ENCODE measurements at regions not wholly inside any gene's neighbourhood (a gene's known extent, or its start where the extent isn't known, plus 50 kb on each side); places are given as distances from the start of the nearest gene placed in this dataset.

DNA sequence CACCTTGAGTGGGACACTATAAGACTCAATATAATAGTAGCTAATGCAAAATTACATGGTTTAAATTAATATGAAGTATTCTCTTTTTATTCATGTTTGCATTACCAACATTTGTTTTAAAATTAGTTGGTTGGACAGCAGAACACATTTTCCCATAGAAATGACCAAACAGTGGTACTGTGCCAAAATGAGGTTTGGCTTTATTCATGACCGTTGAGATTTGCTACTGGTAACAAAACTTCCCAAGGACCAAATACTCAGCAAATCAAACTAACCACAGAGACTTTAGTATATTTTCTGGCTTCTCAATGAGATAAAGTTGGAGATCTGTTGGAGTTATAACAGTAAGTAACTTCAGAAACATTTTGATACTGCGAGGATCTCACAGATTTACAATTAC, 637.8 kb upstream of the MEF2C start:
- no peak for DNase-seq

DNA sequence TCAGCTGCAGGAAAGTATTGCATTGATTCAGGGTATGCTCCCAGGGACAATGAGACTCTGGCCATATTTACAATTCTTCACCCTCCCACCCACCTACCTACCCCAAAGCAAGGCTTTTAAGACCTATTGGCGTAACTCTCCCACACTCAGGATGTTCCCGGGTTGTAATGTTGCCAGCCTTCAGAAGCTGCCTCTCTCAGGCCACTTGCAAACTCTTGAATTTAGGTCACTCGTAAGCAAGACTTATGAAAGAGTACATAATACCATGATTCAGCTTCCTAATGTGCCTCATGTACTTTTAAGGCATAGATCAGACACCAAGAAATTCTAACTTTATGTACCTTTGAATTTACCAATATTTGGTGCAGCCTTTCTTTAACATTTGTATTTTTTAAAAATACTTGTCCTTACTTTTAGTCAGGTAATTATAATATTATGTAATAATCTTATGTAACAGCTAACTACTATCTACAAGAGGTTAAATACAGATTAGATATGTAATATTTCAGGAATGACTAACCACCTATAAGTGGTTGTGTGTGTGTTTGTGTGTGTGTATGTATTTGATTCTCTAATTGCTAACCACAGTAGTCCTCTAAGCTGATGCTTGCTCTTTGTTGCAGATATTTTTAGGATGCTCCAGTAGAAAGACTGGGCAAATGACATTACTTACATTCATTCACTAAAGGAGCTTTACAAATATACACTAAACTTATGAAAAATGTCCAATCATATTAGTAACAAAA, 630.5 kb upstream of the MEF2C start:
- no peak for DNase-seq

DNA sequence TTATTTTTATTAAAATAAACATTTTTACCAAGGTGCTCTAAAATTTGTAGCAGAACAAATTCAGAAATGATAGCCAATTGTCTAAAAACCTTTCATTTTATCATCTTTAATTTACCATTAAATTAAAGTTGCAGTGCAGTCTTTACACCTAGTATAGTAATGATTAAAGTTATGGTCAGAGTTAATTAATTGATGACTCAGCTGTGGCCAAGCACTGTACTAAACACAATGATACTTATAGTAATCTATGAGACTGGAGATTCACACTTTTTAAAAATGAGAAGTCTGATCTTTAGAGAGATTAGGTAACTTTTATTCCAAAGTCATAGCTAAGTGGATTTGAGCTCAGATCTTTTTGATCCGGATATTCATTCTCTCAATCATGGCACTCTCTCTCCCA, 621.1 kb upstream of the MEF2C start:
- no peak for DNase-seq

DNA sequence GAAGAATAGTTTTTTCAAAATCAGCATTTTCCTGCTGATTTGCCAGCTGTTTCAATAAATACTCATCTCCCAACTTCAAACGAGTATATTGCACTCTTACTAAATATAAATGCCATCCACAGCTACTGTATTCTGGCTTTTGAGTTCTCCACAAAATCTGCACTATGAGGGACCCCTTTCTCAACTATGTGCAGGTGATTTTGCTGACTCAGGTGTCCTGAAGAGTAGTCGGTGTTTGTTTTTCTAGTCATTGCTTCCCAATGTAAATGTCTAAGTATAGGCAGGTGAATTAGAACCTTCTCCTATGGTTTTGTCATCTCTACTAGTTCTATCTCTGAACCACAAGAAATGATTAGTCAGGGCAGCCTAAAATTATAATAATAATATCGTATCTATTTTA, 616.8 kb upstream of the MEF2C start:
- no peak for DNase-seq

DNA sequence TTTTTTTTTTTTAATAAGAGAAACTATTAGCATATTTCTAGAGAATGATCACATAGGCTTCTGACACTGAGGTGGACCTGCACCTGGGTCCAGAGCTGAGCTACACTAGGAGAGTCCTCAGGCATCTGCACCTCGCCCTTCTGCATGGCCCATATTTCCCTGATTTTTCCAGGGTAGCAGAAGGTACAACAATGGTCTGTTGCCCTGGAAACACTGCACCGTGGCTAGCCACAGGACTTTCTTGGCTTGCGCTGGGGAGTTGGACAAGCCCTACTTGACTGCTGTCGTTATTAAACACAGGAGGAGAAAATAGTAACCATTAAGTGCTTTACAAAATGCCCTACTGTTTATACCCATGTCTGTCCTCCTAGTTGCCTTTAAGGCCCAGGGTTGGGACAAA, 615.7 kb upstream of the MEF2C start:
- DNase-seq = no peak

DNA sequence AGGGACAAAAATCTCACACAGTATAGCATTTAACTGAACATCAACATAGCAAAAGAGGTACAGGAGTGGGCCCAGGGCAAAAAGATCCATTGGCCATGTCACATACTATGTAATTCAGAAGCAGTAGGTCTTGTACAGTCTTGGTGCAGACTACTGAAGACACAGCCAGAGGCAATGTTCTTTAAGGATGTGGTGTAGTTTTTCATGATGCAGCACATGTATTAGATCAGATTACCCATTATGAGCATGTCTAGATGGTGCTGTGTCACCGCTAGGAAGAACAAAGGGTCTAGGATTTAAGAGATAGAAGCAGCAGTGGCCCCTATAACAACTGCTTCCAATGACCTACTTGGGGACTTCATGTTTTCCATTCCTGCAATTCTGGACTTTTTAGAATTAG, 610.4 kb upstream of the MEF2C start:
- DNase-seq = no peak

DNA sequence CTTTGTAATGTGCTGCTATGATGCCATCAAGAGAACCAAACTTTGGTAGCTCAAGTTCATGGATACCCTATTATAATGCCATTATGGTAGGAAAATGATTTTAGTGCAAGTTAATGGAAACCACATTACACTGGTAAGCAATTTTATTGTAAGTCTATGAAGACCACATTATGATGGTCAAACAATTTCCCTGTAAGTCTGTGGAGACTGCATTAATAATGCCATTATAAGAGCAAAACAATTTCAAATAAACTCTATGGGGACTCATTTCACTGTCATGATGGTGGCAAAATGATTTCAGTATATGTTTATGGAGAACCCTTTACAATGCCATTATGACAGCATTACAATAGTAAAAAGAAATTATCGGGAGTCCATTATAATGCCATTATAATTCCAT, 602.0 kb upstream of the MEF2C start:
- DNase-seq = no peak

DNA sequence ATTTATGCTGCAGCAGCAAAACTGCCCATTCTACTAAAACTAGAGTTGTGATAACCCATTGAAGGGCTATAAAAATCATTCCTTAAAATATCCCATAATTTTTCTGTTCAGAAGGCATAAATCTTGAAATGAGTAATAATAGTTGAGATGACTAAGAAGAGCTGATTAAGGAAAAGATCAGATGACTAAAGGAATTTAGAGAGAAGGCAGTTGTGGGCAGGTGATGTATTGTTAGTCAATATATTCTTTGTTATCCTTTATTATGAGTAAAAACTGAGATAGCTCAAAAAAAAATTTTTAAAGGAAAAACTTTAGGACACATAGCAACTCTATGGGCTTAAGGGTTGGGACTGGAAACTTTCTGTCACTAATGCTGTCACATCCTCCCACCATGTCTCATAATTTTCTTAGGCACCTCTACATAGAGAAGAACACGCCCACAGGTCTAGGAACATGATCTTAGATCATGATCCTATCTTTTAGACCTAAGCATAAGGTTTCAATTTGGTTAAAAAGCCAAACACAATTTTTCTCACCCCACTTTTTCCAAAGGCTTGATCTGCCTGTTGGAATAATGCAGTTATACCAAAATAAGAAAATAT, 597.5 kb upstream of the MEF2C start:
- DNase-seq = no peak

DNA sequence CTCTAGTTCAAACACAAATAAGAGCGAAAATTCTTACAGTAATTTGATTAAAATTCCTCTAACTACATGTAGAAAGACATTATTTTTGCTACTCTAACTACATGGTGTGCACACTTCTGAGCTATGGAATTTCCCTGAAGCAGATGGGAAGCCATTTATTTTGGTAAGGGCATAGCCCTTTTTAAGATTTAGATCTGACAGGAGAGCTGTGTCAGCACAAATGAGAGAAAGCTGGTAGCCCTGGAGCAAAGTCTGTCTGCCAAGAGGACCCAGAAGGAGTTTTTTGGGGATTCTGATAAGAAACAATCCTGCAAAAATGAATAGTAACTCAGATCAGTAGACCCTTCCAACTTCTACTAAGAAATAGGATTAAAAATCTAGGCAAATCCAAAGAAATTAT, 595.9 kb upstream of the MEF2C start:
- no peak for DNase-seq

DNA sequence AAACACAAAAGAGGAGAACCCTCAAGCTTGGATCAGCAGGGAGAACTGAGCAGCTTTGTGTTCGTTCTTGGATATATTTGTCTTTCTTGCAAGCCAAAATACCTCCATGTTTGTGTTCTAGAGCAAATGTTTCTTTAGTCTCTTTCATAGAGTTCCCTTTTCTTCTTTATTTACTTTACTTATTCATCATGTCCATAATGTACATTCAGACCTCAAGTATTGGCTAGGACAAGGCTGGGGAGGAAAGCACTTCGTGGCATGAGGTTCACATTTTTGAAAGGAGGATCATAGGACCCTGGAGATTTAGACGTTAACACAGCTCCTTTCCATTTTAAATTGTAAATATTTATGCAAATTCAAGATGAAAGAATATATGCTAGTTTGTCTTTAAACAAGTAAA, 590.2 kb upstream of the MEF2C start:
- no peak for DNase-seq

DNA sequence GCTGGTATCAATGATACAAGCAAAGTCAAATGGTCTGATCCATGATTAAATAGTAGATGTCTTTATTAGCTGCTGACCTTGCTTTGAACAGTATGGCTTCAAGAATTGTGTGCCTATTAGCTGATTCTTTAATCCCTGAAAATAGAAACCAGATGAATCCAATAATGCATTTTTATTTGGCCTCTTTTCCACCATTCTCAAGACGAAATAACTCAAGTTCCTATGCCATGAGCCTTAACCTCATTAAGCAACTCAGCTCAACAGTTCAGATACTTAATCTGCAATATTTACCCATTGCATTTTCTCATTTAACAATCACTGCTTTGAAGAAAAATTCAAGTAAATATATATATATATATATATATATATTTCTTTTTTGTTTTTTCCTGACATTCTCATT, 588.6 kb upstream of the MEF2C start:
- DNase-seq = no peak

DNA sequence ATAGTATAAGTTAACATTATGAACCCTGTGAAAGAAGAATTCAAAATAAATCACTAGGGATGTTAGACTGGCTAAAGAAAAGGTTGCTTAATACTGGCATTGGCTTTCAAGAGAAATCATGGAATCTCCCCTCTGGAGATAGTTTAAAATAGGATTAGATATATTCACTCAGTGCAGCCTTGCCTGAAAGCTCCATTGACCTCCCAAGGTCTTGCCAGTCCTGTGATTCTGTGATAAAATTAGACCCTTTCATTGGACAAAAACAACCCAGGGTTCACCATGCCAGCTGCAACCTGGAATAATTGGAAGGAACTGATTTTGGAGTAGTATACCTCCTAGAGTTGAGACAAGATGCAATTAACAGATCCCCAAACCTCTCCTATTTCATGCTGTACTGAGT, 588.1 kb upstream of the MEF2C start:
- DNase-seq = no peak

DNA sequence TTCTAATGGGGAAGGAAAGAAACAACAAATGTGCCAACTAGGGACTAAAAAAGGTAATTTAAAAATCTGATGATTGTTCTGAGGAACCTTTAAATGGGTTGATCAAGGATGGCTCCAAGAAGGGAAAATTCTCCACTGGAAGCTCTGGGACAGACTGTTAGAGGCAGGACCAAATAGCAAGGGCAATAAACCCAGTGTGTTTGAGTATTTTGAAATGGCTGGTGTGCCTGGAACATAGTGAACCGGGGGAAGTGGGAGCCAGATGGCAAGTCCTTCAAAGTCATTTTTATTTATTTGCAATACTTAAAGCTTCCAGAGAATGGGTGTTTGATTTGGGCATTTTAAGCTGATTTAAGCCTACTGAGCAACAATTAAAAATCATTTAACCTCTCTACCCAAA, 587.7 kb upstream of the MEF2C start:
- DNase-seq = no peak

DNA sequence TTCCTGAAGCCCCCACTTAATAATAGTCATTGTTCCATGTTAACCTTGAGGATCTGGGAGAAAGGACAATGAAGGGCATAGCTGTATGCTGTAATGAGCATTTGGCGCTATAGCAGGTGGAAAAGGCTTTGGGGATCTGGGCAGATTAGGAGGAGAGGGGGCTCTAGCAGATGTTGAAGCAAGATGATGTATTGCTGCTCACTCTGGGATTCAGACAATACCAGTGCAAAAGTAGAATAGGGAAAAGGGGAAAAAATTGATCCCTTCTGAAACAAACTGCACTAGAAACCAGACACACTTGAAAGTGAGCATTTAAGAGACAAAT, 575.3 kb upstream of the MEF2C start:
- DNase-seq = no peak

DNA sequence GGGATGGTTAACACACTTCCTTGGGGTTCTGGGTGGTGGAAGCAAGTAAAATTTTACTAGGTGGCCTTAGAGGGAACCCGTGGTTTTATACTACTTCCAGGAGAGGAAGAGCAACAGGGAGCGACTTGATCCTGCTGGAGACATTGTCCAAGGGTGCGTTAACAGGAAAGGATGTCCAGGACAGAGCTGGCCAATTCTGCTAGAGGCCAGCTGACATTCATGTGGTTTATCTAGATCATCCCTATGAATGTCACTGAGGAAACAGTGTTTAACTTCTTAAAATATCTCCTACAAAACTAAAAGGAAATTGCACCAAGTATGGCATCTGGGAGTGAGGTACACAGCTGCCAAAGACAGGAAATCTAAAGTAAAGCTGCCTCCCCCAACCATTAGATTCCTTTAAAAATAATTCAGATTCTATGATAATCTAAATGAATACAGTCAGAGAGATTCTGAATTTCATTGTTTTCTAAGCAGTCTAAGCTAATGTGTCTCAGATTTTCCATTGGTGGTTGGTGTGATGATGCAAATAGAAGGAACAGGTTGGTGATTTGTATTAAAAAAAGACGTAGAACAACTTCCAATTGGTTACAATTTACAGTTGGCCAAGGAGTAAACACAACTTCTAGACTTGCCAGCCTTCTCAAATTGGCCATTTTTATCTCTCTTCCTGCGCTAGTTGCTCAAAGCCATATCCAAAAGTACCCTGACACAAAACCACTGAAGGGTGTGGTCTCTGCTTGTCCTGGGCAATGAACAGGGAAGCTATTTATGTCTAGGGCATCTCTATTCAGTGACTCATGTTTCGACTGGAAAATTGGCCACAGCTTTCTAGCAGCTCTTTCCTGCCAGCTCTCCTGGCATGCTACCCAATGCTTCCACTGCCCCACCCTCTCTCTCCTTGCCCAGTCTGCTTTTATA, 574.7 kb upstream of the MEF2C start:
- DNase-seq = no peak

DNA sequence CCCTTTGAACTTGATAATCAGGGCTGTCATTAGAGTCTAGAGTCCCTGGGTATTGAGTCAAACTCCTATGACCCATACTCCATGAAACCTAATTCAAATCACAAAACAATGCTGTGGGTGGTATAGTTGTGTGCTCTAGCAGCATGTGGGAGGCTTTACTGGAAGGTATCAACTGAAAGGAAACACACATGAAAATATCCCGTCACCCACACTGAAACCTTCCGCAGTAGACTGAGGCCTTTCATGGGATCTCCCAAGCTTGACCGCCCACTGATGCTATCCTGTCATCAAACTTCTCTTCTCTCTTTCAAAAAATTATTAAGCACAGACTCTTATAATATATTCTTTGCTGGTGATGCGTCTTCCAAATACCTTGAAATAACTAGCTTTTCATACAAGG, 569.1 kb upstream of the MEF2C start:
- DNase-seq = no peak

DNA sequence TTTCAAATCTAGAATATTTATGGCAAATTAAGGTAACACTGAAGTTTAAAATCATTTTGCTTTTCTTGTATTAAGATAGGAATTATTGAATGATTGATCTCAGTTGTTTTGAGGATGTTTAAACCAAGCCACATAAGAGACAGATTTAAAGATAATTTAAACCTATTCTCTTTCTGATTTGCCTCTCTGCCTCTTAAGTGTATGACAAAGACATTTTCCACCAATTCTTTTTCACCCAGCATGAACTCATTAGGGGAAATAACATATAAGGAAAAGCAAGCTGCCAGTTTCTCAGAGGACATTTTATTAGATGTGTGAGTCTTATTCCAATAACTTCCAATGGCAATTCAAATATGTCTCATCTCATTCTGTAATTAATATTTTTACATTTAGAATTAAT, 568.3 kb upstream of the MEF2C start:
- DNase-seq = no peak

DNA sequence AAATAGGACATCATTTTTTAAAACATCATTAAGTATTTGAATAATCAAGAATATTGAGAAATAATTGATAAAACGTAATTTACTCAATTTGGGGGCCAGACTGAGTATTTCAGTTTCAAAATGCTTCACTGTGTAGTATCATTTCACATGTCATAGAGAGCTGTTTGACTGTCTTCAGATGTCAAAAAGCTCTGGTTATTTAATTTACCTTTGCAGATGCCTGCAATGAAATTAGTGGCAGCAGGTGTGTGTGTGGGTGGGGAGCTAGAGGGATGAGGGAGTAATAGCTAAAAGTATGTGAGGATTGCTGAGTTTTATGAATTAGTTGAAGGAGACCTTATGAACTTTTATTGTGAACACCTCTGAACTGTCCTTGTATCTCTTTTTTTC, 567.2 kb upstream of the MEF2C start:
- DNase-seq = no peak

DNA sequence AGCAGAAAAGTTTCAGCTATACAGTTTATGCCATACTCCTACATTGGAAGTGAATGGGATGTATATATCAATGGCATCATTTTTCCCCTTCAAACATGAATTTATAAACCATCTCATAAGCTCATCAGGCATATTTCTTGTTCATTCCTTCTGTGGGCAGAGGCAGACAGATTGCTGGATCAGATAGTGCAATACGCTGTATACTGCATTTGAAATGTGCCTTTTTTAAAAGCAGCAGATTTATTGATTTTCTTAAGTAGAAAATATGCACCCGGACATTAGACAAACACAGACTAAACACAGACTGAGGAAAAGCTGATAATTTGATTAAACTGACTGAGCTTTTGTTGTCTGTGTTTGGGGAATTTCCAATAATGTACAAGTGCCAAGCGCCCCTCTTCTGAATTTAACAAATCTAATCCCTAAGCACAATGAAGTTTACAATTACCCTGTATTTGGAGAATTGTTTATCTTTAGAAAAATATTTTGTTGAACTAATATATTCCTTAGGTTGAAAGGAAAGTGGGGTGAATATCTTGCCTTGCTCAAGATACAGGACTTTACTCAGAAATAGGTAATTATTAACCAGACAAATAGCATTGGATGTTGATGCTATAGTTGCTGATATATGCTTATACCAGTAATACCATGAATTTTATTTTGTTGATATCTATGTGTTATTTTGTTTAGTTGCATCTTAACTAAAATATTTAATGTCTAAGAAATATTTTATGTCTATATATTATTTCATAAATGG, 566.6 kb upstream of the MEF2C start:
- DNase-seq = no peak

DNA sequence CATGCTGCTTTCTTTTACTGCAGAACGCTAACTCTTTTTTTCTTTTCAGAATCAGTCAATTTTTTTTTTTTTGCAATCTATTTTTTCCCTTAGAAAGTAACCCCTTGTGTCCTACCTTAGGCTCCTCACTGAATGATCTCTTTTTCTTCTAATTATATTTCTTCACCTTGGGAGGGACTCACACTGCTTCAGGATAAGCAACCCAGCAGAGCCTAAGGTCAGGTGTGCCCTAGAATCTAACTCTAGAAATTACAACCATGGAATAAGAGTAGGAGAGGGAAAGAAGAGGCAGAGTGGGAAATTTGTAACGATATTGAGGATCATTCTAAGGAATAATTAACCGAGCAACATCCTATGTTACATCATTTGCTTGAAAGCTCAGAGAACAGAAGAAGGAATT, 564.0 kb upstream of the MEF2C start:
- DNase-seq = no peak

DNA sequence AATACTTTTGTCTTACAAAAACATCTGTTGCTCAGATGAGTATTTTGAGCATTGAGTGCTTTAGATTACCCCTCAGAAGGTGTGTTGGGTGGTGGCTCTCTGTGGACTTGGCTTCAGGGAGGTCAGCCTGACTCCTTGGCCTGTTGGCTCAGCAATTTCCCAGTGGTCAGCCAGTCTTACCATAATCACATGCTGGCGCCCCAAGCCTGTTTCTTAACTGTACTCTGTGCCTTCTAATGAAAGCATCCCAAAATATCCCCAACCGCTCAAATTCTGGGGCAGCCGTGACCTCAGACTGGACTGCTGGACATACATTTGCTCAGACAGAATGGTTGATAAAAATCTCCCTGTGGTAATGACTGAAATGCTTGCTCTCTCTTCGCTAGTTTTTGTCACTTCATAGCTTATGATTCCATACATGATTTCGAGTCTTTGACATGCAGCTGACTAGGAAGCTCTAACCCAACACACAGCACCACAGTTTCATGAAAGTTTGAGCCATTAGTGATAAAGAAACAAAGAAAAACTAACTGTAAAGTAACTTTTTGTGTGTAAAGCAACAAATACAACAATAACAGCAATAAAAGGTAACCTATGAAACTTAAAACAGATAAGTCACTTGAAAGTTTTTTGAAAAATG, 562.2 kb upstream of the MEF2C start:
- no peak for DNase-seq

DNA sequence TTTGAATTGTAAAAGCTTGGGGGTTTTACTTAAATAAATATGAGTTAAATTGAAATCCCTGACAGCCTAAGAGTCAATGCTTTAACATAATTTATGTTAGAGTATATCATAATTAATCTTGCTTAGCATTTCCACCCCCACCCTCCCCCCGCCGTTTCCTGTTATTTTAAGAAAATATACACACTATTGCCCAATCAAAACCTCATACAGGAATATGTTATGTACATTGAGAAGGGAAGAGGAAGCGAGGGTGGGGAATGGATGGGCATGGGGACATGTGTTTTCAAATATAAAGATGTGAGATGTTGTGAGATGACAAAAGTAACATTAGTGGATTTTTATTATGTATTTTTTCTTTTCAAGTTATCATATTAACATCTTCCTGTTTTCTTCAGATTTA, 561.1 kb upstream of the MEF2C start:
- DNase-seq = no peak

DNA sequence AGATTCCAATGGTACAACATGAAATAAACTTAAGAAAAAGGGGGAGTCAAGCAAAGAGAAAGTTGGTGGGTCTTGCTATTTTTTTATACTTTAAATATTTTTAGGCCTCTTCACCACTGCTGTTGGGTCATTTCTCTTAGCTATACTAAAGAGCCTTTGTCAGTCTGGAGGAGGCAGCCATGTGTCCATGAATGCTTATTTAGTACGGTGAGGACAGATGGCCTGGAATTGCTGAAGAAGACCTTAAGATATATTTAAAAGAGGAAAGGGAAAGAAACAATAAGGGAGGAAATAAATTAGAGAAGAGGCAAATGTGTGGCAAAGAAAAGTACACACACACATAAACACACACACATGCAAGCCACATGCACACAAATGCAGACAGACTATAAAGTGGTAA, 560.5 kb upstream of the MEF2C start:
- no peak for DNase-seq
